Nephron progenitor cell (in vitro differentiated cells): ENCODE measurements at regions not wholly inside any gene's neighbourhood (a gene's known extent, or its start where the extent isn't known, plus 50 kb on each side); places are given as distances from the start of the nearest gene placed in this dataset.

Experiments
- DNase-seq: peaks from one replicate; pipeline ENCODE4 v3.0.0; 2021
- H3K27ac Mint-ChIP-seq: 2 replicates; pipeline ENCODE4 v1.8.0; 2021; ENCODE audit warnings: mild to moderate bottlenecking, moderate library complexity, mixed read lengths
- H3K27me3 Mint-ChIP-seq: 2 replicates; pipeline ENCODE4 v1.8.0; 2021; ENCODE audit warnings: mild to moderate bottlenecking, low read depth, mixed read lengths; ENCODE audit not compliant: poor library complexity
- H3K36me3 Mint-ChIP-seq: 2 replicates; pipeline ENCODE4 v1.8.0; 2021; ENCODE audit warnings: low read depth, mixed read lengths
- H3K4me1 Mint-ChIP-seq: 2 replicates; pipeline ENCODE4 v1.8.0; 2021; ENCODE audit warnings: mixed read lengths
- H3K4me3 Mint-ChIP-seq: 2 replicates; pipeline ENCODE4 v1.8.0; 2021; ENCODE audit warnings: mild to moderate bottlenecking, moderate library complexity, mixed read lengths
- H3K9me3 Mint-ChIP-seq: 2 replicates; pipeline ENCODE4 v1.8.0; 2021; ENCODE audit warnings: mild to moderate bottlenecking, moderate library complexity, mixed read lengths
- TF ChIP-seq, protein P1 (sequence below): fragments of 200-600 bp; sonication (generic); IDR thresholded peaks from 2 replicates; pipeline ENCODE4 v1.5.0; 2021; ENCODE audit warnings: antibody characterized with exemption

GRCh38 chr10:107342711-107343110 is 178.2 kb upstream of the SORCS1 start:
- no peak for DNase-seq
- H3K4me3 Mint-ChIP-seq: no peak overlapping the region
- no peak overlapping the region for H3K27ac Mint-ChIP-seq
- peaks cover 18% of the 10 kb centered on the region for H3K9me3 Mint-ChIP-seq
- TF ChIP-seq, protein P1, sequence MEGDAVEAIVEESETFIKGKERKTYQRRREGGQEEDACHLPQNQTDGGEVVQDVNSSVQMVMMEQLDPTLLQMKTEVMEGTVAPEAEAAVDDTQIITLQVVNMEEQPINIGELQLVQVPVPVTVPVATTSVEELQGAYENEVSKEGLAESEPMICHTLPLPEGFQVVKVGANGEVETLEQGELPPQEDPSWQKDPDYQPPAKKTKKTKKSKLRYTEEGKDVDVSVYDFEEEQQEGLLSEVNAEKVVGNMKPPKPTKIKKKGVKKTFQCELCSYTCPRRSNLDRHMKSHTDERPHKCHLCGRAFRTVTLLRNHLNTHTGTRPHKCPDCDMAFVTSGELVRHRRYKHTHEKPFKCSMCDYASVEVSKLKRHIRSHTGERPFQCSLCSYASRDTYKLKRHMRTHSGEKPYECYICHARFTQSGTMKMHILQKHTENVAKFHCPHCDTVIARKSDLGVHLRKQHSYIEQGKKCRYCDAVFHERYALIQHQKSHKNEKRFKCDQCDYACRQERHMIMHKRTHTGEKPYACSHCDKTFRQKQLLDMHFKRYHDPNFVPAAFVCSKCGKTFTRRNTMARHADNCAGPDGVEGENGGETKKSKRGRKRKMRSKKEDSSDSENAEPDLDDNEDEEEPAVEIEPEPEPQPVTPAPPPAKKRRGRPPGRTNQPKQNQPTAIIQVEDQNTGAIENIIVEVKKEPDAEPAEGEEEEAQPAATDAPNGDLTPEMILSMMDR: no peak
- H3K36me3 Mint-ChIP-seq: no peaks in the 10 kb centered on the region
- no peaks in the 10 kb centered on the region for H3K4me1 Mint-ChIP-seq
- no peaks in the 10 kb centered on the region for H3K27me3 Mint-ChIP-seq

GRCh38 chr10:107341281-107341680 is 176.8 kb upstream of the SORCS1 start:
- Mint-ChIP-seq H3K4me1 (no peaks in the 10 kb centered on the region), H3K36me3 (no peaks in the 10 kb centered on the region), H3K27me3 (no peaks in the 10 kb centered on the region), H3K27ac (no peak overlapping the region), H3K9me3 (peaks cover 18% of the 10 kb centered on the region), H3K4me3 (no peak overlapping the region)
- DNase-seq: no peak
- TF ChIP-seq, protein P1: no peak

DNA sequence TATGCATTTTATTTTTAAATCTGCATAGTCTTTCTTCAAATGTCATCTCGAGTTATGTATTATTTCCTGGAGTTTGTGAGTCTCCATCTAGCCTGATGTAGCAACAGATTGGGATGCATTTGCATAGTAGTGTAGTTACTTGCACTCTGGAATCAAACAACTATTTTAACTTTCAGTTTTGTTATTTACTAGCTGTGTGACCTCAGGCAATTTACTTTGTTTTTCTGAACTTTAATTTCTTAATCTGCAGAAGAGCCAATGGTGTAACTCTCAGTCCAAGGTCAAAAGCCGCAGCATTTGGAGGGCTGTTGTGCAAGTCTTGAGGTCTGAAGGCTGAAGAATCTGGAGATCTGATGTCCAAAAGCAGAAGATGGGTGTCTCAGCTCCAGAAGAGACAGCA is 175.8 kb upstream of the SORCS1 start:
- H3K27me3 Mint-ChIP-seq: no peaks in the 10 kb centered on the region
- peaks cover 13% of the 10 kb centered on the region for H3K9me3 Mint-ChIP-seq
- no peak overlapping the region for H3K4me3 Mint-ChIP-seq
- no peak for DNase-seq
- TF ChIP-seq, protein P1: no peak
- no peak overlapping the region for H3K27ac Mint-ChIP-seq
- H3K4me1 Mint-ChIP-seq: no peaks in the 10 kb centered on the region
- H3K36me3 Mint-ChIP-seq: no peaks in the 10 kb centered on the region

GRCh38 chr10:107336061-107336460 is 171.6 kb upstream of the SORCS1 start:
- Mint-ChIP-seq H3K9me3 (no peaks in the 10 kb centered on the region), H3K27me3 (peaks cover 2% of the 10 kb centered on the region), H3K4me1 (no peaks in the 10 kb centered on the region), H3K27ac (peak overlapping the region; percentile 75), H3K4me3 (no peak overlapping the region), H3K36me3 (no peaks in the 10 kb centered on the region)
- TF ChIP-seq, protein P1: no peak
- DNase-seq: no peak

- peaks cover 4% of the 10 kb centered on the region for H3K4me1 Mint-ChIP-seq
- DNase-seq: no peak
- no peak overlapping the region for H3K4me3 Mint-ChIP-seq
- no peaks in the 10 kb centered on the region for H3K36me3 Mint-ChIP-seq
- H3K27ac Mint-ChIP-seq: no peak overlapping the region
- TF ChIP-seq, protein P1: no peak
- no peaks in the 10 kb centered on the region for H3K9me3 Mint-ChIP-seq
- H3K27me3 Mint-ChIP-seq: no peaks in the 10 kb centered on the region
Observed at GRCh38 chr10:107317592-107317991, 153.1 kb upstream of the SORCS1 start.

DNA sequence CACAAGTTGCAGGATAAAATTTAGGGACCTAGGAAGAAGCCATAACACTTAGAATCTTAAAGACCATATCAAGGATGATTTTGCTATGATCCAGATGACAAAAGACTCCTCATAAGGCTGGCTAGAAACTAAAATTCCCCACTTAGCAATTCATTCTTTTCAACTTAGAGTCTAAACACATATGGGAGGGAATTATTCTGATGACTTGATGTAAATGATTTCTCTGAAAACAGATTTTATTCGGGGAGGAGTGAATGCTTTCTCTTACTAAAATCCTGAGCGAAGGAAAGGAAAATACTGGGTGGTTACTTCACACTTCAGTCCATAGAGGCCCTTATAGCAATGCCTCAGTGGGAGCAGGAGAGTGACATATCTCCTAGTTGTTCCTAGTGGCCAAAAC is 138.7 kb upstream of the SORCS1 start:
- H3K27ac Mint-ChIP-seq: peak overlapping the region; percentile 25
- DNase-seq: no peak
- H3K9me3 Mint-ChIP-seq: peaks cover 19% of the 10 kb centered on the region
- no peaks in the 10 kb centered on the region for H3K27me3 Mint-ChIP-seq
- TF ChIP-seq, protein P1: no peak
- H3K4me3 Mint-ChIP-seq: no peak overlapping the region
- H3K36me3 Mint-ChIP-seq: no peaks in the 10 kb centered on the region
- peaks cover 9% of the 10 kb centered on the region for H3K4me1 Mint-ChIP-seq
